ENCODE measurements at regions not wholly inside any gene's neighbourhood (a gene's known extent, or its start where the extent isn't known, plus 50 kb on each side); places are given as distances from the start of the nearest gene placed in this dataset.

GRCh38 chr5:91983869-91984268 is 600.8 kb upstream of the ARRDC3 start:
- DNase-seq (ENCODE audit: low read depth): no peak
- Histone ChIP-seq H3K9me3 (ENCODE audit: control insufficient read depth, low read length) (no peaks in the 10 kb centered on the region), H3K4me1 (ENCODE audit: control insufficient read depth, insufficient read depth, low read length) (no peaks in the 10 kb centered on the region), H3K36me3 (ENCODE audit: control insufficient read depth, insufficient read depth, low read length, severe bottlenecking) (no peaks in the 10 kb centered on the region), H3K4me3 (ENCODE audit: low read length) (no peak overlapping the region), H3K9ac (ENCODE audit: low read length) (no peak overlapping the region), H3K27me3 (replicated peaks; ENCODE audit: control insufficient read depth, insufficient read depth, low read length) (no peaks in the 10 kb centered on the region)

- Histone ChIP-seq H3K4me3 (ENCODE audit: low read length) (no peak overlapping the region), H3K4me1 (ENCODE audit: control insufficient read depth, insufficient read depth, low read length) (no peaks in the 10 kb centered on the region), H3K9me3 (ENCODE audit: control insufficient read depth, low read length) (no peaks in the 10 kb centered on the region), H3K27me3 (replicated peaks; ENCODE audit: control insufficient read depth, insufficient read depth, low read length) (no peaks in the 10 kb centered on the region), H3K36me3 (ENCODE audit: control insufficient read depth, insufficient read depth, low read length, severe bottlenecking) (no peaks in the 10 kb centered on the region), H3K9ac (ENCODE audit: low read length) (no peak overlapping the region)
- no peak for DNase-seq (ENCODE audit: low read depth)
Measured at GRCh38 chr5:91978221-91978882, 595.2 kb upstream of the ARRDC3 start.

GRCh38 chr5:91977579-91977978 is 594.5 kb upstream of the ARRDC3 start:
- no peaks in the 10 kb centered on the region for H3K4me1 ChIP-seq (ENCODE audit: control insufficient read depth, insufficient read depth, low read length)
- no peaks in the 10 kb centered on the region for H3K36me3 ChIP-seq (ENCODE audit: control insufficient read depth, insufficient read depth, low read length, severe bottlenecking)
- no peak overlapping the region for H3K4me3 ChIP-seq (ENCODE audit: low read length)
- H3K9me3 ChIP-seq (ENCODE audit: control insufficient read depth, low read length): no peaks in the 10 kb centered on the region
- no peak for DNase-seq (ENCODE audit: low read depth)
- H3K9ac ChIP-seq (ENCODE audit: low read length): no peak overlapping the region
- no peaks in the 10 kb centered on the region for H3K27me3 ChIP-seq (replicated peaks; ENCODE audit: control insufficient read depth, insufficient read depth, low read length)

- H3K9ac ChIP-seq (ENCODE audit: low read length): no peak overlapping the region
- H3K4me1 ChIP-seq (ENCODE audit: control insufficient read depth, insufficient read depth, low read length): no peaks in the 10 kb centered on the region
- DNase-seq (ENCODE audit: low read depth): no peak
- no peaks in the 10 kb centered on the region for H3K27me3 ChIP-seq (replicated peaks; ENCODE audit: control insufficient read depth, insufficient read depth, low read length)
- H3K4me3 ChIP-seq (ENCODE audit: low read length): no peak overlapping the region
- H3K9me3 ChIP-seq (ENCODE audit: control insufficient read depth, low read length): no peaks in the 10 kb centered on the region
- H3K36me3 ChIP-seq (ENCODE audit: control insufficient read depth, insufficient read depth, low read length, severe bottlenecking): no peaks in the 10 kb centered on the region
Measured at GRCh38 chr5:91976451-91976850, 593.3 kb upstream of the ARRDC3 start.

GRCh38 chr5:91963166-91963565 is 580.0 kb upstream of the ARRDC3 start:
- no peaks in the 10 kb centered on the region for H3K36me3 ChIP-seq (ENCODE audit: control insufficient read depth, insufficient read depth, low read length, severe bottlenecking)
- no peak overlapping the region for H3K9ac ChIP-seq (ENCODE audit: low read length)
- H3K4me3 ChIP-seq (ENCODE audit: low read length): no peak overlapping the region
- H3K4me1 ChIP-seq (ENCODE audit: control insufficient read depth, insufficient read depth, low read length): no peaks in the 10 kb centered on the region
- H3K9me3 ChIP-seq (ENCODE audit: control insufficient read depth, low read length): peaks cover 4% of the 10 kb centered on the region
- no peak for DNase-seq (ENCODE audit: low read depth)
- no peaks in the 10 kb centered on the region for H3K27me3 ChIP-seq (replicated peaks; ENCODE audit: control insufficient read depth, insufficient read depth, low read length)

GRCh38 chr5:91957666-91958065 is 574.5 kb upstream of the ARRDC3 start:
- Histone ChIP-seq H3K9me3 (ENCODE audit: control insufficient read depth, low read length) (peaks cover 2% of the 10 kb centered on the region), H3K4me1 (ENCODE audit: control insufficient read depth, insufficient read depth, low read length) (no peaks in the 10 kb centered on the region), H3K27me3 (replicated peaks; ENCODE audit: control insufficient read depth, insufficient read depth, low read length) (no peaks in the 10 kb centered on the region), H3K36me3 (ENCODE audit: control insufficient read depth, insufficient read depth, low read length, severe bottlenecking) (no peaks in the 10 kb centered on the region), H3K9ac (ENCODE audit: low read length) (no peak overlapping the region), H3K4me3 (ENCODE audit: low read length) (no peak overlapping the region)
- DNase-seq (ENCODE audit: low read depth): no peak

GRCh38 chr5:91956738-91957137 is 573.6 kb upstream of the ARRDC3 start:
- Histone ChIP-seq H3K36me3 (ENCODE audit: control insufficient read depth, insufficient read depth, low read length, severe bottlenecking) (no peaks in the 10 kb centered on the region), H3K4me1 (ENCODE audit: control insufficient read depth, insufficient read depth, low read length) (no peaks in the 10 kb centered on the region), H3K27me3 (replicated peaks; ENCODE audit: control insufficient read depth, insufficient read depth, low read length) (no peaks in the 10 kb centered on the region), H3K4me3 (ENCODE audit: low read length) (no peak overlapping the region), H3K9ac (ENCODE audit: low read length) (no peak overlapping the region), H3K9me3 (ENCODE audit: control insufficient read depth, low read length) (no peaks in the 10 kb centered on the region)
- no peak for DNase-seq (ENCODE audit: low read depth)

GRCh38 chr5:91955610-91956009 is 572.5 kb upstream of the ARRDC3 start:
- peaks cover 3% of the 10 kb centered on the region for H3K27me3 ChIP-seq (replicated peaks; ENCODE audit: control insufficient read depth, insufficient read depth, low read length)
- no peaks in the 10 kb centered on the region for H3K4me1 ChIP-seq (ENCODE audit: control insufficient read depth, insufficient read depth, low read length)
- DNase-seq (ENCODE audit: low read depth): no peak
- no peak overlapping the region for H3K9ac ChIP-seq (ENCODE audit: low read length)
- H3K36me3 ChIP-seq (ENCODE audit: control insufficient read depth, insufficient read depth, low read length, severe bottlenecking): no peaks in the 10 kb centered on the region
- H3K9me3 ChIP-seq (ENCODE audit: control insufficient read depth, low read length): no peaks in the 10 kb centered on the region
- no peak overlapping the region for H3K4me3 ChIP-seq (ENCODE audit: low read length)

- H3K9me3 ChIP-seq (ENCODE audit: control insufficient read depth, low read length): no peaks in the 10 kb centered on the region
- H3K9ac ChIP-seq (ENCODE audit: low read length): no peak overlapping the region
- H3K36me3 ChIP-seq (ENCODE audit: control insufficient read depth, insufficient read depth, low read length, severe bottlenecking): no peaks in the 10 kb centered on the region
- no peaks in the 10 kb centered on the region for H3K4me1 ChIP-seq (ENCODE audit: control insufficient read depth, insufficient read depth, low read length)
- H3K27me3 ChIP-seq (replicated peaks; ENCODE audit: control insufficient read depth, insufficient read depth, low read length): peaks cover 4% of the 10 kb centered on the region
- no peak for DNase-seq (ENCODE audit: low read depth)
- no peak overlapping the region for H3K4me3 ChIP-seq (ENCODE audit: low read length)
Measured at GRCh38 chr5:91954136-91954535, 571.0 kb upstream of the ARRDC3 start.

GRCh38 chr5:91950328-91950727 is 567.2 kb upstream of the ARRDC3 start:
- H3K36me3 ChIP-seq (ENCODE audit: control insufficient read depth, insufficient read depth, low read length, severe bottlenecking): no peaks in the 10 kb centered on the region
- H3K27me3 ChIP-seq (replicated peaks; ENCODE audit: control insufficient read depth, insufficient read depth, low read length): peaks cover 8% of the 10 kb centered on the region
- no peak overlapping the region for H3K4me3 ChIP-seq (ENCODE audit: low read length)
- H3K9me3 ChIP-seq (ENCODE audit: control insufficient read depth, low read length): no peaks in the 10 kb centered on the region
- no peak overlapping the region for H3K9ac ChIP-seq (ENCODE audit: low read length)
- DNase-seq (ENCODE audit: low read depth): no peak
- H3K4me1 ChIP-seq (ENCODE audit: control insufficient read depth, insufficient read depth, low read length): no peaks in the 10 kb centered on the region

GRCh38 chr5:91946870-91947269 is 563.8 kb upstream of the ARRDC3 start:
- DNase-seq (ENCODE audit: low read depth): no peak
- H3K27me3 ChIP-seq (replicated peaks; ENCODE audit: control insufficient read depth, insufficient read depth, low read length): peaks cover 9% of the 10 kb centered on the region
- no peak overlapping the region for H3K9ac ChIP-seq (ENCODE audit: low read length)
- H3K9me3 ChIP-seq (ENCODE audit: control insufficient read depth, low read length): no peaks in the 10 kb centered on the region
- no peaks in the 10 kb centered on the region for H3K4me1 ChIP-seq (ENCODE audit: control insufficient read depth, insufficient read depth, low read length)
- H3K36me3 ChIP-seq (ENCODE audit: control insufficient read depth, insufficient read depth, low read length, severe bottlenecking): no peaks in the 10 kb centered on the region
- H3K4me3 ChIP-seq (ENCODE audit: low read length): no peak overlapping the region

GRCh38 chr5:91941588-91941987 is 558.5 kb upstream of the ARRDC3 start:
- Histone ChIP-seq H3K9me3 (ENCODE audit: control insufficient read depth, low read length) (no peaks in the 10 kb centered on the region), H3K27me3 (replicated peaks; ENCODE audit: control insufficient read depth, insufficient read depth, low read length) (peaks cover 8% of the 10 kb centered on the region), H3K4me3 (ENCODE audit: low read length) (no peak overlapping the region), H3K4me1 (ENCODE audit: control insufficient read depth, insufficient read depth, low read length) (peaks cover 22% of the 10 kb centered on the region), H3K36me3 (ENCODE audit: control insufficient read depth, insufficient read depth, low read length, severe bottlenecking) (no peaks in the 10 kb centered on the region), H3K9ac (ENCODE audit: low read length) (no peak overlapping the region)
- DNase-seq (ENCODE audit: low read depth): no peak

All from adipocyte (in vitro differentiated cells).